Breast epithelium (tissue), 4 donors: ENCODE measurements at regions not wholly inside any gene's neighbourhood (a gene's known extent, or its start where the extent isn't known, plus 50 kb on each side); places are given as distances from the start of the nearest gene placed in this dataset.

Experiments
- DNase-seq, 2 donors: peaks; one replicate each; pipeline ENCODE4 v3.0.0-alpha.2; 2019; ENCODE audit warnings: low spot score in 2 of 2
- H3K27ac ChIP-seq, 2 donors: fragments of 200-600 bp; sonication (generic) in 1 of 2; one replicate each; pipeline ENCODE4 v1.5.1; 2016 to 2019; ENCODE audit warnings: mild to moderate bottlenecking in 1 of 2
- H3K27me3 ChIP-seq, 2 donors: fragments of 200-600 bp; sonication (generic) in 1 of 2; one replicate each; pipeline versions ENCODE4 v1.5.1 to v1.6.0; 2017 to 2019; ENCODE audit warnings: control low read depth in 1 of 2, mild to moderate bottlenecking in 1 of 2
- H3K36me3 ChIP-seq: fragments of 200-600 bp; one replicate; pipeline ENCODE4 v1.5.1; 2019
- H3K4me1 ChIP-seq, 2 donors: fragments of 200-600 bp; sonication (generic); one replicate each; pipeline ENCODE4 v1.5.1; 2016 to 2019; ENCODE audit warnings: control low read depth in 1 of 2
- H3K4me3 ChIP-seq, 3 donors: fragments of 200-600 bp; sonication (generic); 1 replicate in 2 of 3; 2 replicates in 1 of 3; pipeline ENCODE4 v1.5.1; 2016 to 2019; ENCODE audit warnings: mild to moderate bottlenecking in 3 of 3, moderate library complexity in 2 of 3
- H3K9me3 ChIP-seq, 2 donors: fragments of 200-600 bp; sonication (generic) in 1 of 2; one replicate each; pipeline ENCODE4 v1.5.1; 2016 to 2019; ENCODE audit warnings: control low read depth in 1 of 2
- CTCF ChIP-seq, 3 donors: fragments of 450-650 bp; IDR thresholded peaks; one replicate each; pipeline ENCODE4 v1.5.1; 2016 to 2017; ENCODE audit warnings: antibody characterized with exemption in 3 of 3, mild to moderate bottlenecking in 3 of 3, moderate library complexity in 3 of 3
- POLR2A ChIP-seq: fragments of 450-650 bp; IDR thresholded peaks from one replicate; pipeline ENCODE4 v1.6.1; 2016; ENCODE audit warnings: antibody characterized with exemption, mild to moderate bottlenecking, moderate library complexity
- POLR2AphosphoS5 ChIP-seq, 3 donors: sonication (generic); formaldehyde crosslinking; IDR thresholded peaks; one replicate each; pipeline ENCODE4 v1.6.1; 2017; ENCODE audit warnings: antibody characterized with exemption in 3 of 3
- intact Hi-C: fragments of 100-400 bp; cut with DNase I; formaldehyde crosslinking; loops from one replicate; pipeline ENCODE4 v1.15.1; 2023; ENCODE audit warnings: low total_unique reads

- Histone ChIP-seq H3K27ac (no peak overlapping the region), H3K4me3 (no peak overlapping the region), H3K4me1 (no peaks in the 10 kb centered on the region), H3K36me3 (no peaks in the 10 kb centered on the region), H3K27me3 (no peaks in the 10 kb centered on the region), H3K9me3 (no peaks in the 10 kb centered on the region)
- intact Hi-C loops, result no loop called here
- no peak for TF ChIP-seq POLR2AphosphoS5 (IDR thresholded peaks at IDR 0.05)
- no peak for TF ChIP-seq POLR2A
- no peak for TF ChIP-seq CTCF (IDR thresholded peaks at IDR 0.05)
- no peak for DNase-seq
Observed at GRCh38 chr1:222047366-222047765, 305.5 kb upstream of the DUSP10 start.

DNA sequence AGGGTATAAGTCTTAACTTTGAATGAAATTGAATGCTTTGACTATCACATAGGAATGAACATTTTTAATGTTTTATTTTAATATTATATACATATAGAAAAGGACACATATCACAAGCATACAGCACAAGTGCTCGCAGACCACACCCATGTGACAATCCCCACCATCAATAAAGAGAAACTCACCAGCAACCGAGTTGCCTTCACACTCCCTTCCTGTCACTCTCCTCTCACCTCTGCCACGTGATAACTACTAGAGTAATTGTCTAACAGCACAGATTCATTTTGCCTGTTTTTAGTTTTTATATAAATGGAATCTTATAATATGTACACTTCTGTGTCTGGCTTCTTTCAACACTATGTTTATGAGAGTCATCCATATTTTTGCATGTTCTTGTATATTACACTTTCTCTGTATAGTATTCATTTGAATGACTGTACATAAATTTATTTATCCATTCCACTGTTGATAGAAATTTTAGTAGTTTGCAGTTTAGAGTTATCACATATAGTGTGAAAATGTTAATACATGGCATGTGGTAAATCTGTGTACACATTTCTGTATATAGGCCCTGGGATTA is 304.9 kb upstream of the DUSP10 start:
- TF ChIP-seq CTCF (IDR thresholded peaks at IDR 0.05), result no peak
- no peak for TF ChIP-seq POLR2A
- Histone ChIP-seq H3K4me1 (no peaks in the 10 kb centered on the region), H3K9me3 (no peaks in the 10 kb centered on the region), H3K27ac (no peak overlapping the region), H3K36me3 (no peaks in the 10 kb centered on the region), H3K27me3 (no peaks in the 10 kb centered on the region), H3K4me3 (no peak overlapping the region)
- no peak for DNase-seq
- intact Hi-C loops, result no loop called here

GRCh38 chr1:222045786-222046185 is 303.9 kb upstream of the DUSP10 start:
- H3K36me3 ChIP-seq, result no peaks in the 10 kb centered on the region
- TF ChIP-seq POLR2A (no peak), POLR2AphosphoS5 (IDR thresholded peaks at IDR 0.05) (no peak), CTCF (IDR thresholded peaks at IDR 0.05) (no peak)
- H3K4me1 ChIP-seq, result no peaks in the 10 kb centered on the region
- no peaks in the 10 kb centered on the region for H3K9me3 ChIP-seq
- no peak for DNase-seq
- no peak overlapping the region for H3K4me3 ChIP-seq
- H3K27ac ChIP-seq, result no peak overlapping the region
- H3K27me3 ChIP-seq, result no peaks in the 10 kb centered on the region
- intact Hi-C loops, result no loop called here

GRCh38 chr1:222045236-222045635 is 303.3 kb upstream of the DUSP10 start:
- TF ChIP-seq CTCF (IDR thresholded peaks at IDR 0.05) (no peak), POLR2AphosphoS5 (IDR thresholded peaks at IDR 0.05) (no peak), POLR2A (no peak)
- no peaks in the 10 kb centered on the region for H3K36me3 ChIP-seq
- no peak overlapping the region for H3K27ac ChIP-seq
- no peak overlapping the region for H3K4me3 ChIP-seq
- H3K4me1 ChIP-seq, result no peaks in the 10 kb centered on the region
- intact Hi-C loops, result no loop called here
- DNase-seq, result no peak
- H3K27me3 ChIP-seq, result no peaks in the 10 kb centered on the region
- H3K9me3 ChIP-seq, result no peaks in the 10 kb centered on the region

GRCh38 chr1:222043444-222044292 is 301.8 kb upstream of the DUSP10 start:
- Histone ChIP-seq H3K9me3 (no peaks in the 10 kb centered on the region), H3K36me3 (no peaks in the 10 kb centered on the region), H3K27ac (no peak overlapping the region), H3K4me1 (no peaks in the 10 kb centered on the region), H3K4me3 (no peak overlapping the region), H3K27me3 (no peaks in the 10 kb centered on the region)
- TF ChIP-seq POLR2A (no peak), POLR2AphosphoS5 (IDR thresholded peaks at IDR 0.05) (no peak), CTCF (IDR thresholded peaks at IDR 0.05) (no peak)
- no peak for DNase-seq
- intact Hi-C loops, result no loop called here
